Endothelial cell of umbilical vein (primary cell): ENCODE measurements at regions not wholly inside any gene's neighbourhood (a gene's known extent, or its start where the extent isn't known, plus 50 kb on each side); places are given as distances from the start of the nearest gene placed in this dataset.

Experiments
- CTCF ChIP-seq, 2 donors: IDR thresholded peaks; 1 replicate in 1 of 2; 2 replicates in 1 of 2; pipeline ENCODE4 v1.5.1; 2011; ENCODE audit warnings: low read length in 2 of 2, mild to moderate bottlenecking in 2 of 2, moderate library complexity in 2 of 2, control low read depth in 1 of 2, inconsistent platforms in 1 of 2, low read depth in 1 of 2; ENCODE audit not compliant: insufficient read depth in 1 of 2; ENCODE audit errors: extremely low read depth in 1 of 2
- EZH2 ChIP-seq: IDR thresholded peaks from 2 replicates; pipeline ENCODE4 v1.6.1; 2012; ENCODE audit warnings: borderline replicate concordance, low read depth, mild to moderate bottlenecking, moderate library complexity, low read length, inconsistent platforms; ENCODE audit not compliant: severe bottlenecking
- FOS ChIP-seq: IDR thresholded peaks from 2 replicates; pipeline ENCODE4 v1.6.1; 2011; ENCODE audit warnings: mild to moderate bottlenecking, low read length, moderate library complexity, borderline replicate concordance; ENCODE audit not compliant: insufficient read depth
- GATA2 ChIP-seq: IDR thresholded peaks from 2 replicates; pipeline ENCODE4 v1.7.0; 2011; ENCODE audit warnings: low read depth, mild to moderate bottlenecking, moderate library complexity, mixed read lengths, low read length; ENCODE audit not compliant: insufficient read length, insufficient read depth
- JUN ChIP-seq: IDR thresholded peaks from 2 replicates; pipeline ENCODE4 v1.6.1; 2011; ENCODE audit warnings: borderline replicate concordance, low read depth; ENCODE audit not compliant: insufficient read length, insufficient read depth
- MAX ChIP-seq: IDR thresholded peaks from 2 replicates; pipeline ENCODE4 v1.6.1; 2011; ENCODE audit not compliant: insufficient read depth, insufficient read length
- MYC ChIP-seq: IDR thresholded peaks from one replicate; pipeline ENCODE4 v1.6.1; 2011; ENCODE audit warnings: mild to moderate bottlenecking, low read depth, low read length
- POLR2A ChIP-seq: IDR thresholded peaks from 2 replicates; pipeline ENCODE4 v1.6.1; 2012; ENCODE audit warnings: low read depth, mild to moderate bottlenecking, control low read depth, low read length
- POLR2AphosphoS5 ChIP-seq: IDR thresholded peaks from 2 replicates; pipeline ENCODE4 v1.6.1; 2012; ENCODE audit warnings: low read depth, mild to moderate bottlenecking, control low read depth, low read length, moderate library complexity; ENCODE audit not compliant: insufficient read depth

- TF ChIP-seq CTCF (IDR thresholded peaks at IDR 0.05; ENCODE audit: extremely low read depth in 1 of 2, insufficient read depth in 1 of 2, low read depth in 1 of 2, low read length in 2 of 2): no peak
- no peak for TF ChIP-seq MYC
- no peak for TF ChIP-seq MAX
- TF ChIP-seq POLR2A: no peak
- TF ChIP-seq POLR2AphosphoS5: no peak
- no peak for TF ChIP-seq EZH2
- no peak for TF ChIP-seq FOS
- no peak for TF ChIP-seq GATA2
- TF ChIP-seq JUN: no peak
Observed at GRCh38 chr5:85545129-85545528, 1072.6 kb upstream of the COX7C start.
